ENCODE measurements at regions not wholly inside any gene's neighbourhood (a gene's known extent, or its start where the extent isn't known, plus 50 kb on each side); places are given as distances from the start of the nearest gene placed in this dataset.

DNA sequence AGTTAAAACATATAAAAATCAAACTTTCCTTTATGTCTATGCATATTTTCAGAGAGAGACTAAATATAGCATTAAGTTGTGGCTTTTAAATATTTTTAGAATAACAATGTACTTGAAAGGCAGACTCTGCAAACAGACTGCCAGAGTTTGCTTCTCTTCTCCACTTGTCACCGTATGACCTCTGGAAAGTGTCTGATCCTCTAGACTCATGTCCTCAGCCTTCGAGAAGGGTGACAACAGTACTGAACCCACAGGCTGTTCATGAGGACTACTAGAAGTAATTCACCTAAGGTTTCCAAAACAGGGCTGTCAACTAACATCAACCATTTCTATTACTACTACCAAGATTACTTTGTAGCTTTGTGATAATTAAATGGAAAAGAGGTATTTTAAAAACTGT lies 167.7 kb upstream of the TBCA start:
- CTCF ChIA-PET: interaction anchor here (1.0 to 1.1 kb wide), 2 partner anchors 27 to 33 kb away, joined by 3 to 4 read pairs; no protein-coding TSS in a partner anchor
- Histone ChIP-seq H3K4me3 (ENCODE audit: low read depth in 2 of 2, low read length in 1 of 2) (no peak overlapping the region), H3K27ac (ENCODE audit: low read depth in 2 of 2, low read length in 1 of 2) (no peak overlapping the region), H3K79me2 (ENCODE audit: insufficient read depth) (no peaks in the 10 kb centered on the region), H4K20me1 (ENCODE audit: insufficient read depth) (no peaks in the 10 kb centered on the region), H3K27me3 (ENCODE audit: insufficient read depth) (peaks cover 8% of the 10 kb centered on the region; the same call in 1 of the 2 replicates), H3K9me3 (no peaks in the 10 kb centered on the region), H3K4me2 (no peak overlapping the region), H3K9me2 (no peaks in the 10 kb centered on the region), H3K36me3 (replicated peaks in 1 of 2; ENCODE audit: control insufficient read depth in 1 of 2, insufficient read depth in 2 of 2, low read length in 1 of 2) (peaks cover 0 to 4% of the 10 kb centered on the region in 2 experiments), H3K9ac (no peak overlapping the region), H3F3A (replicated peaks; ENCODE audit: insufficient read depth) (no peaks in the 10 kb centered on the region), H3K4me1 (ENCODE audit: control insufficient read depth in 1 of 2, insufficient read depth in 2 of 2, low read depth in 1 of 2, low read length in 1 of 2) (peaks cover 0 to 8% of the 10 kb centered on the region in 2 experiments; a peak in 2 of 4 replicates), H2AFZ (ENCODE audit: low read depth) (no peak overlapping the region)
- POLR2A ChIA-PET: no interaction called here
- no peak for DNase-seq
- 65% methylated on average over 2 of the region's 2 CpGs for WGBS (ENCODE audit: low lambda C conversion rate)
- TF ChIP-seq TCF12 (IDR thresholded peaks at IDR 0.05): no peak
- no peak for TF ChIP-seq ELF1 (IDR thresholded peaks at IDR 0.05)
- no peak for TF ChIP-seq EZH2phosphoT487 (IDR thresholded peaks at IDR 0.05; ENCODE audit: borderline replicate concordance, low read depth)
- TF ChIP-seq JUND (IDR thresholded peaks at IDR 0.05): no peak
- no peak for TF ChIP-seq MXI1 (IDR thresholded peaks at IDR 0.05; ENCODE audit: low read depth, low read length)
- no peak for TF ChIP-seq RFX5 (IDR thresholded peaks at IDR 0.05; ENCODE audit: low read length)

DNA sequence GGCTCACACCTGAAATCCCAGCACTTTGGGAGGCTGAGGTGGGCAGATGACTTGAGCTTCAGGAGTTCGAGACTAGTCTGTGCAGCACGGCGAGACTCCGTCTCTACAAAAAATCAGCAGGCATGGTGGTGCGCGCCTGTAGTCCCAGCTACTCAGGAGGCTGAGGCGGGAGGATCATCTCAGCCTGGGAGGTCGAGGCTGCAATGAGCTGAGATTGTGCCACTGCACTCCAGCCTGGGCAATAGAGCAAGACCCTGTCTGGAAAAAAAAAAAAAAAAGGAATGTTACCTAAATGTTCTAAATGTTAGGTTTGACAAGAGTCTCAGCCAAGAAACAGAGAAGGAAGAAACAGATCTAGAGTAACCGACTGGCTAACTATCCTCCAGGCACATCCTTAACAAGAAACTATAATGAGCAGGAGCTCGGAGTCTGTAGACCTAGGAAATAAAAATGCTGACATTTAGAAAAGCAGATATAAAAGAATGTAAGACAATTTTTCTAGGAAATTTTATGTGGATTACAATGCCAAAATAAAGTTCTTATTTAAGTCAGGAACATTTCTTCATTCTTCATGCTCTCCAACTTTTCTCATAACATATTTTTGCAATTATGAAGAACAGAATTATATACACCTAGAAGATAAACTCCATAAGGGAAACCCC lies 166.6 kb upstream of the TBCA start:
- Histone ChIP-seq H3K4me3 (ENCODE audit: low read depth in 2 of 2, low read length in 1 of 2) (no peak overlapping the region), H4K20me1 (ENCODE audit: insufficient read depth) (no peaks in the 10 kb centered on the region), H3F3A (replicated peaks; ENCODE audit: insufficient read depth) (no peaks in the 10 kb centered on the region), H3K9ac (no peak overlapping the region), H3K27ac (ENCODE audit: low read depth in 2 of 2, low read length in 1 of 2) (no peak overlapping the region), H3K9me2 (no peaks in the 10 kb centered on the region), H2AFZ (ENCODE audit: low read depth) (no peak overlapping the region), H3K4me1 (ENCODE audit: control insufficient read depth in 1 of 2, insufficient read depth in 2 of 2, low read depth in 1 of 2, low read length in 1 of 2) (peaks cover 0 to 8% of the 10 kb centered on the region in 2 experiments; a peak in 2 of 4 replicates), H3K4me2 (no peak overlapping the region), H3K9me3 (no peaks in the 10 kb centered on the region), H3K79me2 (ENCODE audit: insufficient read depth) (no peaks in the 10 kb centered on the region), H3K36me3 (replicated peaks in 1 of 2; ENCODE audit: control insufficient read depth in 1 of 2, insufficient read depth in 2 of 2, low read length in 1 of 2) (no peaks in the 10 kb centered on the region), H3K27me3 (ENCODE audit: insufficient read depth) (peaks cover 8% of the 10 kb centered on the region; the same call in 1 of the 2 replicates)
- TF ChIP-seq MXI1 (IDR thresholded peaks at IDR 0.05; ENCODE audit: low read depth, low read length): no peak
- TF ChIP-seq, protein P1, sequence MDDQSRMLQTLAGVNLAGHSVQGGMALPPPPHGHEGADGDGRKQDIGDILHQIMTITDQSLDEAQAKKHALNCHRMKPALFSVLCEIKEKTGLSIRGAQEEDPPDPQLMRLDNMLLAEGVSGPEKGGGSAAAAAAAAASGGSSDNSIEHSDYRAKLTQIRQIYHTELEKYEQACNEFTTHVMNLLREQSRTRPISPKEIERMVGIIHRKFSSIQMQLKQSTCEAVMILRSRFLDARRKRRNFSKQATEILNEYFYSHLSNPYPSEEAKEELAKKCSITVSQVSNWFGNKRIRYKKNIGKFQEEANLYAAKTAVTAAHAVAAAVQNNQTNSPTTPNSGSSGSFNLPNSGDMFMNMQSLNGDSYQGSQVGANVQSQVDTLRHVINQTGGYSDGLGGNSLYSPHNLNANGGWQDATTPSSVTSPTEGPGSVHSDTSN (IDR thresholded peaks at IDR 0.05): no peak
- ChIA-PET CTCF (interaction anchor here (1.1 kb wide), 1 partner anchor 32 kb away, joined by 4 read pairs; no protein-coding TSS in a partner anchor), POLR2A (no interaction called here)
- DNase-seq: no peak
- WGBS (ENCODE audit: low lambda C conversion rate): 67% methylated on average over 10 of the region's 10 CpGs

DNA sequence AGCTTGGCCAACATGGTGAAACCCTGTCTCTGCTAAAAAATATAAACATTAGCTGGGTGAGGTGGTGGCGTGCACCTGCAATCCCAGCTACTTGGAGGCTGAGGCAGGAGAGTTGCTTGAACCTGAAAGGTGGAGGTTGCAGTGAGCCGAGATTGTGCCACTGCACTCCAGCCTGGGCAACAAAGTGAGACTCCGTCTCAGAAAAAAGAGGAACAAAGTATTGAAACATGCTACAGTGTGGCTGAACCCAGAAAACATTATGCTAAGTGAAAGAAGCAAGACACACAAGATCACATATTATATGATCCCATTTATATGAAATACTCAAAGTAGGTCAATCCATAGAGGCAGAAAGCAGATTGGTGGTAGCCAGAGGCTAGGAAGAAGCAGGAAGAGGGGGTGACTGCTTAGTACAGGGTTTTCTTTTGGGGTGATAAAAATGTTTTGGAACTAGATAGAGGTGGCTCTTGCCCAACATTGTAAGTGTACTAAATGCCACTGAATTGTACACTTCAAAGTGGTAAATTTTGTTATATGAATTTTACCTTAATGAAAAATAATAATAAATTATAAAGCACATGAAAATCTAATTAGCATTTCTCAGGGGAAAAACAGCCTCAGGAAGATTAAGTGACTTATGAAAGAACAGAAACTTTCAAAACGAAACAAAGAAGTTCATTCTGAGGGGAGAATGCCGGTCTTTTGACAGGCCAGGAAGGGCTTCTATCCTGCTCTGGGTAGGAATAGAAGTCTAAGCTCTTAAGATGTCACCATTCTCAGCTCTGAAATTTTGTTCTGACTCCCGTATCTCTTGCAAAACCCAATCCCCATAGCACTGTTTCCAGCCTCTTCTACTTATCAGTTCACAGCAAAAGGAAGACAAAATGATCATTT lies 161.1 kb upstream of the TBCA start:
- Histone ChIP-seq H3K9me2 (no peaks in the 10 kb centered on the region), H3K27me3 (ENCODE audit: insufficient read depth) (no peaks in the 10 kb centered on the region; the same call in 1 of the 2 replicates), H2AFZ (ENCODE audit: low read depth) (no peak overlapping the region), H3K4me1 (ENCODE audit: control insufficient read depth in 1 of 2, insufficient read depth in 2 of 2, low read depth in 1 of 2, low read length in 1 of 2) (no peaks in the 10 kb centered on the region), H3K9me3 (no peaks in the 10 kb centered on the region), H3K4me2 (no peak overlapping the region), H3K4me3 (ENCODE audit: low read depth in 2 of 2, low read length in 1 of 2) (no peak overlapping the region), H3K9ac (no peak overlapping the region), H3K27ac (ENCODE audit: low read depth in 2 of 2, low read length in 1 of 2) (no peak overlapping the region), H4K20me1 (ENCODE audit: insufficient read depth) (no peaks in the 10 kb centered on the region), H3K36me3 (replicated peaks in 1 of 2; ENCODE audit: control insufficient read depth in 1 of 2, insufficient read depth in 2 of 2, low read length in 1 of 2) (no peaks in the 10 kb centered on the region), H3K79me2 (ENCODE audit: insufficient read depth) (no peaks in the 10 kb centered on the region), H3F3A (replicated peaks; ENCODE audit: insufficient read depth) (no peaks in the 10 kb centered on the region)
- DNase-seq: no peak
- WGBS (ENCODE audit: low lambda C conversion rate): 58% methylated on average over 6 of the region's 6 CpGs
- POLR2A ChIA-PET: no interaction called here
- TF ChIP-seq, protein P2, sequence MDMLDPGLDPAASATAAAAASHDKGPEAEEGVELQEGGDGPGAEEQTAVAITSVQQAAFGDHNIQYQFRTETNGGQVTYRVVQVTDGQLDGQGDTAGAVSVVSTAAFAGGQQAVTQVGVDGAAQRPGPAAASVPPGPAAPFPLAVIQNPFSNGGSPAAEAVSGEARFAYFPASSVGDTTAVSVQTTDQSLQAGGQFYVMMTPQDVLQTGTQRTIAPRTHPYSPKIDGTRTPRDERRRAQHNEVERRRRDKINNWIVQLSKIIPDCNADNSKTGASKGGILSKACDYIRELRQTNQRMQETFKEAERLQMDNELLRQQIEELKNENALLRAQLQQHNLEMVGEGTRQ (IDR thresholded peaks at IDR 0.05; ENCODE audit: borderline replicate concordance, low read depth, low read length): no peak
- TF ChIP-seq MEF2A (IDR thresholded peaks at IDR 0.05; ENCODE audit: borderline replicate concordance, low read depth): no peak
- TF ChIP-seq RCOR1 (IDR thresholded peaks at IDR 0.05; ENCODE audit: low read length): no peak
- CTCF ChIA-PET: no interaction called here
